IMR-90 (cell line): ENCODE measurements at regions not wholly inside any gene's neighbourhood (a gene's known extent, or its start where the extent isn't known, plus 50 kb on each side); places are given as distances from the start of the nearest gene placed in this dataset.

Experiments
- ATAC-seq: fragments of 200-7000 bp; cut with Tn5 transposase; 2 replicates; pipeline ENCODE4 v1.9.1; 2020; ENCODE audit warnings: low read depth, mild to moderate bottlenecking, moderate library complexity
- BruUV-seq: library from RNA; stranded (reverse); fragments of 400-500 nt; replicated peaks from 2 replicates; lab custom pipeline; 2021; lab: Mats Ljungman, UMichigan
- CTCF ChIA-PET: fragments of 300-600 bp; formaldehyde crosslinking; extraction: SDS; loops from one replicate; lab custom pipeline; 2021; ENCODE audit warnings: antibody characterized with exemption; lab: Yijun Ruan, JAX
- POLR2A ChIA-PET: fragments of 300-600 bp; sonication (Branson Sonifier 250); formaldehyde crosslinking; loops from one replicate; lab custom pipeline; 2022; ENCODE audit warnings: antibody characterized with exemption; ENCODE audit not compliant: unreplicated experiment; lab: Charles Lee
- DNase-seq: peaks from one replicate; pipeline ENCODE4 v3.0.0; 2013
- H2AFZ ChIP-seq: replicated peaks from 2 replicates; pipeline ENCODE3; 2013; ENCODE audit warnings: low read length, mild to moderate bottlenecking; ENCODE audit not compliant: poor library complexity
- H2AK5ac ChIP-seq: 2 replicates; pipeline ENCODE4 v1.6.1; 2013; ENCODE audit warnings: low read depth, low read length, inconsistent platforms
- H2AK9ac ChIP-seq: replicated peaks from 2 replicates; pipeline ENCODE3; 2013; ENCODE audit warnings: mild to moderate bottlenecking, low read depth, low read length, moderate library complexity; ENCODE audit not compliant: poor library complexity
- H2BK120ac ChIP-seq: 2 replicates; pipeline ENCODE4 v1.6.1; 2013; ENCODE audit warnings: low read depth, low read length, inconsistent platforms
- H2BK15ac ChIP-seq: 3 replicates; pipeline ENCODE4 v1.6.1; 2013; ENCODE audit warnings: low read depth, low read length, inconsistent platforms
- H2BK20ac ChIP-seq: 2 replicates; pipeline ENCODE4 v1.6.1; 2013; ENCODE audit warnings: low read depth, mild to moderate bottlenecking, inconsistent platforms, low read length, moderate library complexity
- H2BK5ac ChIP-seq: 2 replicates; pipeline ENCODE4 v1.6.1; 2013; ENCODE audit warnings: mild to moderate bottlenecking, low read depth, low read length, inconsistent platforms; ENCODE audit not compliant: poor library complexity, severe bottlenecking
- H3K14ac ChIP-seq: replicated peaks from 2 replicates; pipeline ENCODE4 v1.6.1; 2013; ENCODE audit warnings: low read depth, low read length, inconsistent platforms
- H3K18ac ChIP-seq: 2 replicates; pipeline ENCODE4 v1.6.1; 2013; ENCODE audit warnings: low read depth, low read length, control low read depth
- H3K23ac ChIP-seq: 2 replicates; pipeline ENCODE4 v1.6.1; 2013; ENCODE audit warnings: low read depth, low read length, inconsistent platforms
- H3K27ac ChIP-seq: 2 replicates; pipeline ENCODE4 v1.5.1; 2013; ENCODE audit warnings: mild to moderate bottlenecking, control low read depth, low read length; ENCODE audit not compliant: insufficient read depth
- H3K27me3 ChIP-seq: 2 replicates; pipeline ENCODE4 v1.6.1; 2013; ENCODE audit warnings: low read length; ENCODE audit not compliant: control insufficient read depth, insufficient read depth
- H3K36me3 ChIP-seq: 2 replicates; pipeline ENCODE4 v1.6.1; 2013; ENCODE audit warnings: low read length, mixed read lengths; ENCODE audit not compliant: control insufficient read depth, insufficient read depth
- H3K4ac ChIP-seq: 2 replicates; pipeline ENCODE4 v1.6.1; 2013; ENCODE audit warnings: low read depth, low read length, inconsistent platforms
- H3K4me1 ChIP-seq: 2 replicates; pipeline ENCODE4 v1.6.1; 2013; ENCODE audit warnings: low read length, mixed read lengths; ENCODE audit not compliant: control insufficient read depth, insufficient read depth
- H3K4me2 ChIP-seq: 2 replicates; pipeline ENCODE4 v1.6.1; 2013; ENCODE audit warnings: low read depth, mild to moderate bottlenecking, control low read depth, low read length, moderate library complexity
- H3K4me3 ChIP-seq: 2 replicates; pipeline ENCODE4 v1.5.1; 2013; ENCODE audit warnings: low read depth, mild to moderate bottlenecking, control low read depth, low read length, moderate library complexity; ENCODE audit not compliant: insufficient read depth
- H3K56ac ChIP-seq: 2 replicates; pipeline ENCODE4 v1.6.1; 2013; ENCODE audit warnings: low read length, inconsistent platforms; ENCODE audit not compliant: insufficient read depth; ENCODE audit errors: extremely low read depth
- H3K79me1 ChIP-seq, 2 experiments: 2 replicates each; pipeline ENCODE4 v1.6.1; 2013; ENCODE audit warnings: low read length in 2 of 2, inconsistent platforms in 1 of 2, low read depth in 1 of 2
- H3K9ac ChIP-seq: 2 replicates; pipeline ENCODE4 v1.6.1; 2013; ENCODE audit warnings: low read depth, low read length, control low read depth
- H3K9me1 ChIP-seq: 2 replicates; pipeline ENCODE4 v1.6.1; 2013; ENCODE audit warnings: low read length, inconsistent platforms; ENCODE audit not compliant: insufficient read depth
- H3K9me3 ChIP-seq: 2 replicates; pipeline ENCODE4 v1.6.1; 2013; ENCODE audit warnings: low read length; ENCODE audit not compliant: control insufficient read depth, insufficient read depth
- H4K20me1 ChIP-seq: 2 replicates; pipeline ENCODE4 v1.6.1; 2013; ENCODE audit warnings: low read length, inconsistent platforms; ENCODE audit not compliant: insufficient read depth
- H4K5ac ChIP-seq: 2 replicates; pipeline ENCODE4 v1.6.1; 2013; ENCODE audit warnings: mild to moderate bottlenecking, low read depth, low read length, control low read depth
- H4K8ac ChIP-seq, 2 experiments: 2 replicates each; pipeline ENCODE4 v1.6.1; 2013; ENCODE audit warnings: low read depth in 2 of 2, low read length in 2 of 2, control low read depth in 1 of 2, inconsistent platforms in 1 of 2
- H4K91ac ChIP-seq: 2 replicates; pipeline ENCODE4 v1.6.1; 2013; ENCODE audit warnings: low read depth, low read length, inconsistent platforms; ENCODE audit not compliant: insufficient read depth
- BHLHE40 ChIP-seq: fragments of 150-350 bp; IDR thresholded peaks from 2 replicates; pipeline ENCODE4 v1.6.1; 2016; ENCODE audit warnings: mild to moderate bottlenecking, low read depth, low read length
- CEBPB ChIP-seq: IDR thresholded peaks from 2 replicates; pipeline ENCODE4 v1.6.1; 2012; ENCODE audit warnings: low read depth, low read length, improper control_type of control experiment
- CHD1 ChIP-seq: IDR thresholded peaks from 2 replicates; pipeline ENCODE4 v1.6.1; 2012; ENCODE audit warnings: low read depth, low read length, improper control_type of control experiment
- CTCF ChIP-seq: conservative IDR thresholded peaks from 2 replicates; pipeline ENCODE4 v1.5.1; 2012; ENCODE audit warnings: mild to moderate bottlenecking, low read depth, low read length, improper control_type of control experiment
- ELK1 ChIP-seq: fragments of 150-350 bp; IDR thresholded peaks from 2 replicates; pipeline ENCODE4 v1.6.1; 2016; ENCODE audit warnings: low read depth, mild to moderate bottlenecking, low read length, moderate library complexity, borderline replicate concordance
- MAFK ChIP-seq: IDR thresholded peaks from 2 replicates; pipeline ENCODE4 v1.6.1; 2012; ENCODE audit warnings: low read depth, low read length, improper control_type of control experiment
- NFE2L2 ChIP-seq: fragments of 150-350 bp; IDR thresholded peaks from 2 replicates; pipeline ENCODE4 v1.6.1; 2016; ENCODE audit warnings: low read depth, mild to moderate bottlenecking, low read length
- POLR2A ChIP-seq: IDR thresholded peaks from 2 replicates; pipeline ENCODE4 v1.6.1; 2012; ENCODE audit warnings: mild to moderate bottlenecking, low read depth, low read length
- RAD21 ChIP-seq: IDR thresholded peaks from 2 replicates; pipeline ENCODE4 v1.6.1; 2012; ENCODE audit warnings: low read length, improper control_type of control experiment
- RCOR1 ChIP-seq: IDR thresholded peaks from 2 replicates; pipeline ENCODE4 v1.6.1; 2012; ENCODE audit warnings: mild to moderate bottlenecking, low read length, improper control_type of control experiment; ENCODE audit not compliant: insufficient replicate concordance
- RFX5 ChIP-seq: IDR thresholded peaks from 2 replicates; pipeline ENCODE4 v1.8.0; 2012; ENCODE audit warnings: low read depth, mild to moderate bottlenecking, low read length, moderate library complexity
- SMC3 ChIP-seq: fragments of 150-350 bp; IDR thresholded peaks from 2 replicates; pipeline ENCODE4 v1.6.1; 2016; ENCODE audit warnings: low read depth, mild to moderate bottlenecking, antibody characterized with exemption, low read length, moderate library complexity
- USF2 ChIP-seq: fragments of 150-350 bp; IDR thresholded peaks from 2 replicates; pipeline ENCODE4 v1.6.1; 2017; ENCODE audit warnings: mild to moderate bottlenecking, antibody characterized with exemption, low read length, low read depth
- WGBS, 2 experiments: methylation state at CpG; one replicate each; pipeline versions ENCODE4 v1.1.5 to v1.1.7; 2013; ENCODE audit warnings: missing lambda C conversion rate in 2 of 2; ENCODE audit not compliant: insufficient read length in 1 of 2; ENCODE audit errors: extremely low coverage in 2 of 2; 5-methylcytosine and 5-hydroxymethylcytosine counted together
- dilution Hi-C: fragments of 300-500 bp; cut with HindIII; formaldehyde crosslinking; loops from one replicate; pipeline ENCODE4 v1.14.3; 2018; ENCODE audit warnings: low sequenced_read_pairs; ENCODE audit not compliant: unreplicated experiment
- in situ Hi-C: fragments of 300-500 bp; cut with MboI; formaldehyde crosslinking; loops from 3 replicates; pipeline ENCODE4 v1.14.3; 2019; ENCODE audit warnings: low sequenced_read_pairs, inconsistent platforms, mixed read lengths
- intact Hi-C: fragments of 100-400 bp; cut with micrococcal nuclease; formaldehyde crosslinking; loops from 2 replicates; pipeline ENCODE4 v1.10.0; 2022

GRCh38 chr6:55997223-55997874, 122.0 kb upstream of the BMP5 start:
- Histone ChIP-seq H3K18ac (no peak overlapping the region), H4K20me1 (no peaks in the 10 kb centered on the region), H2AFZ (no peak overlapping the region), H3K4me3 (no peak overlapping the region), H2AK5ac (no peak overlapping the region), H3K27ac (no peak overlapping the region), H2BK120ac (no peak overlapping the region), H3K27me3 (no peaks in the 10 kb centered on the region), H4K8ac (no peak overlapping the region), H4K5ac (no peak overlapping the region), H3K9me1 (no peaks in the 10 kb centered on the region), H2BK15ac (no peak overlapping the region), H3K9ac (no peak overlapping the region), H2AK9ac (no peak overlapping the region), H4K91ac (no peak overlapping the region), H2BK5ac (no peak overlapping the region), H3K79me1 (no peaks in the 10 kb centered on the region), H3K36me3 (no peaks in the 10 kb centered on the region), H3K4me1 (no peaks in the 10 kb centered on the region), H3K9me3 (no peaks in the 10 kb centered on the region), H3K4ac (no peak overlapping the region), H3K14ac (no peak overlapping the region), H3K4me2 (no peak overlapping the region), H3K56ac (no peak overlapping the region), H2BK20ac (no peak overlapping the region), H3K23ac (no peak overlapping the region)
- no TSS peak for BruUV-seq
- dilution Hi-C loops (no loop called here), intact Hi-C loops (no loop called here), in situ Hi-C loops (loop anchor here (25.0 kb wide), 1 partner anchor 565 kb away; no protein-coding TSS in a partner anchor)
- no CpG with 5 or more reads among the region's 3 CpGs for WGBS, 2 experiments
- ATAC-seq (no peak), DNase-seq (no peak)
- TF ChIP-seq RAD21 (no peak), POLR2A (no peak), NFE2L2 (no peak), RFX5 (no peak), SMC3 (no peak), BHLHE40 (no peak), CHD1 (no peak), CTCF (no peak), MAFK (no peak), CEBPB (no peak), RCOR1 (no peak), ELK1 (no peak), USF2 (no peak)
- CTCF ChIA-PET, result no interaction called here
- POLR2A ChIA-PET, result no interaction called here
